Liver (tissue), 8 donors: ENCODE measurements at regions not wholly inside any gene's neighbourhood (a gene's known extent, or its start where the extent isn't known, plus 50 kb on each side); places are given as distances from the start of the nearest gene placed in this dataset.

Experiments used
- DNase-seq: peaks from one replicate; pipeline ENCODE4 v3.0.0-alpha.2; 2017; ENCODE audit warnings: low spot score
- H3K27ac ChIP-seq, 2 donors: one replicate each; pipeline ENCODE4 v1.7.0; 2013; ENCODE audit warnings: inconsistent platforms in 2 of 2, low read length in 2 of 2, control low read depth in 1 of 2, low read depth in 1 of 2, mild to moderate bottlenecking in 1 of 2
- H3K27me3 ChIP-seq, 4 donors: one replicate each; pipeline versions ENCODE4 v1.6.1 to v1.7.0; 2013; ENCODE audit warnings: low read length in 3 of 4, inconsistent platforms in 1 of 4, mild to moderate bottlenecking in 1 of 4, moderate library complexity in 1 of 4; ENCODE audit not compliant: control insufficient read depth in 4 of 4, insufficient read depth in 4 of 4
- H3K36me3 ChIP-seq, 4 donors: one replicate each; pipeline versions ENCODE4 v1.6.1 to v1.7.0; 2013; ENCODE audit warnings: low read length in 3 of 4, mild to moderate bottlenecking in 3 of 4, low read depth in 1 of 4, moderate library complexity in 1 of 4; ENCODE audit not compliant: control insufficient read depth in 4 of 4, insufficient read depth in 3 of 4
- H3K4me1 ChIP-seq, 4 donors: one replicate each; pipeline versions ENCODE4 v1.6.1 to v1.7.0; 2013; ENCODE audit warnings: low read length in 3 of 4, mild to moderate bottlenecking in 3 of 4, moderate library complexity in 1 of 4; ENCODE audit not compliant: control insufficient read depth in 4 of 4, insufficient read depth in 4 of 4
- H3K4me3 ChIP-seq, 3 donors: one replicate each; pipeline versions ENCODE4 v1.6.1 to v1.7.0; 2013; ENCODE audit warnings: low read length in 3 of 3, control low read depth in 1 of 3, low read depth in 1 of 3, mild to moderate bottlenecking in 1 of 3
- H3K9ac ChIP-seq, 2 donors: one replicate each; pipeline ENCODE4 v1.7.0; 2013; ENCODE audit warnings: low read length in 2 of 2, mild to moderate bottlenecking in 2 of 2, moderate library complexity in 2 of 2, control low read depth in 1 of 2, low read depth in 1 of 2
- H3K9me3 ChIP-seq, 4 donors: one replicate each; pipeline versions ENCODE4 v1.6.1 to v1.7.0; 2013; ENCODE audit warnings: low read length in 3 of 4; ENCODE audit not compliant: control insufficient read depth in 4 of 4
- CTCF ChIP-seq: fragments of 150-350 bp; IDR thresholded peaks from 2 replicates; pipeline ENCODE4 v1.5.1; 2017; ENCODE audit warnings: improper control_type of control experiment, low read depth, low read length; ENCODE audit not compliant: missing input control
- EGR1 ChIP-seq, 2 donors: IDR thresholded peaks; 2 replicates each; pipeline ENCODE4 v1.6.1; 2016 to 2018; ENCODE audit warnings: antibody characterized with exemption in 2 of 2, low read depth in 2 of 2
- FOXA1 ChIP-seq: IDR thresholded peaks from 2 replicates; pipeline ENCODE4 v1.6.1; 2016; ENCODE audit warnings: antibody characterized with exemption
- FOXA2 ChIP-seq: IDR thresholded peaks from 2 replicates; pipeline ENCODE4 v1.6.1; 2016; ENCODE audit warnings: antibody characterized with exemption
- GABPA ChIP-seq, 2 donors: IDR thresholded peaks in 1 of 2; conservative IDR thresholded peaks in 1 of 2; 2 replicates each; pipeline ENCODE4 v1.6.1; 2016; ENCODE audit warnings: antibody characterized with exemption in 2 of 2, mild to moderate bottlenecking in 1 of 2, moderate library complexity in 1 of 2
- HNF4A ChIP-seq, 2 donors: conservative IDR thresholded peaks; 2 replicates each; pipeline ENCODE4 v1.6.1; 2016; ENCODE audit warnings: antibody characterized with exemption in 2 of 2, mild to moderate bottlenecking in 2 of 2
- HNF4G ChIP-seq: IDR thresholded peaks from 2 replicates; pipeline ENCODE4 v1.6.1; 2016; ENCODE audit warnings: antibody characterized with exemption
- JUND ChIP-seq, 2 donors: IDR thresholded peaks; 2 replicates each; pipeline ENCODE4 v1.6.1; 2016; ENCODE audit warnings: antibody characterized with exemption in 2 of 2
- MAX ChIP-seq: IDR thresholded peaks from 2 replicates; pipeline ENCODE4 v1.6.1; 2016; ENCODE audit warnings: antibody characterized with exemption
- NR2F2 ChIP-seq: IDR thresholded peaks from 2 replicates; pipeline ENCODE4 v1.6.1; 2016; ENCODE audit warnings: antibody characterized with exemption
- RAD21 ChIP-seq, 2 donors: IDR thresholded peaks; 2 replicates each; pipeline ENCODE4 v1.6.1; 2016; ENCODE audit warnings: antibody characterized with exemption in 2 of 2, mild to moderate bottlenecking in 2 of 2
- REST ChIP-seq: IDR thresholded peaks from 2 replicates; pipeline ENCODE4 v1.6.1; 2016; ENCODE audit warnings: antibody characterized with exemption, mild to moderate bottlenecking
- RXRA ChIP-seq, 2 donors: IDR thresholded peaks; 2 replicates each; pipeline ENCODE4 v1.6.1; 2017 to 2018; ENCODE audit warnings: antibody characterized with exemption in 2 of 2, mild to moderate bottlenecking in 1 of 2
- SP1 ChIP-seq: IDR thresholded peaks from 2 replicates; pipeline ENCODE4 v1.6.1; 2018; ENCODE audit warnings: antibody characterized with exemption, mild to moderate bottlenecking
- TAF1 ChIP-seq: conservative IDR thresholded peaks from 2 replicates; pipeline ENCODE4 v1.6.1; 2016; ENCODE audit warnings: antibody characterized with exemption, mild to moderate bottlenecking
- YY1 ChIP-seq: IDR thresholded peaks from 2 replicates; pipeline ENCODE4 v1.6.1; 2016; ENCODE audit warnings: antibody characterized with exemption, mild to moderate bottlenecking
- ZBTB33 ChIP-seq: IDR thresholded peaks from 2 replicates; pipeline ENCODE4 v1.6.1; 2016; ENCODE audit warnings: antibody characterized with exemption
- WGBS: extraction: QIAGEN DNeasy Blood & Tissue Kit; methylation state at CpG from one replicate; pipeline ENCODE4 v1.1.7; 2013; 5-methylcytosine and 5-hydroxymethylcytosine counted together
- donor health status: healthy.
- donor health status: healthy.
- donor health status: healthy.
- donor health status: healthy.
- donor health status: healthy.

GRCh38 chr5:68946728-68947127 is 147.1 kb upstream of the SLC30A5 start:
- DNase-seq: no peak
- WGBS: 95% methylated on average over 3 of the region's 3 CpGs
- no peak overlapping the region for H3K27ac ChIP-seq
- H3K36me3 ChIP-seq: no peaks in the 10 kb centered on the region
- no peaks in the 10 kb centered on the region for H3K27me3 ChIP-seq
- H3K4me3 ChIP-seq: no peak overlapping the region
- no peak for TF ChIP-seq MAX
- TF ChIP-seq RXRA (IDR thresholded peaks at IDR 0.05): no peak
- TF ChIP-seq HNF4A (conservative IDR thresholded peaks at IDR 0.05): no peak
- TF ChIP-seq NR2F2: no peak
- H3K9me3 ChIP-seq: no peaks in the 10 kb centered on the region
- H3K4me1 ChIP-seq: no peaks in the 10 kb centered on the region
- H3K9ac ChIP-seq: no peak overlapping the region

- Histone ChIP-seq H3K9me3 (no peaks in the 10 kb centered on the region), H3K27me3 (no peaks in the 10 kb centered on the region), H3K9ac (no peak overlapping the region), H3K4me3 (no peak overlapping the region), H3K36me3 (no peaks in the 10 kb centered on the region), H3K27ac (no peak overlapping the region), H3K4me1 (no peaks in the 10 kb centered on the region)
- TF ChIP-seq ZBTB33 (no peak), CTCF (no peak), FOXA2 (no peak), FOXA1 (no peak), RAD21 (IDR thresholded peaks at IDR 0.05) (no peak), YY1 (no peak), MAX (no peak)
- 64% methylated on average over 2 of the region's 2 CpGs for WGBS
- DNase-seq: no peak
Measured at GRCh38 chr5:68947986-68948385, 145.8 kb upstream of the SLC30A5 start.

GRCh38 chr5:68949256-68949655 is 144.6 kb upstream of the SLC30A5 start:
- no peaks in the 10 kb centered on the region for H3K27me3 ChIP-seq
- no peaks in the 10 kb centered on the region for H3K9me3 ChIP-seq
- H3K4me3 ChIP-seq: no peak overlapping the region
- H3K27ac ChIP-seq: no peak overlapping the region
- no peak for DNase-seq
- H3K4me1 ChIP-seq: no peaks in the 10 kb centered on the region
- no peaks in the 10 kb centered on the region for H3K36me3 ChIP-seq
- WGBS: 83% methylated on average over 3 of the region's 3 CpGs
- TF ChIP-seq MAX: no peak
- TF ChIP-seq TAF1: no peak
- no peak for TF ChIP-seq HNF4G
- no peak for TF ChIP-seq ZBTB33
- TF ChIP-seq YY1: no peak
- TF ChIP-seq GABPA (IDR thresholded peaks at IDR 0.05 in 1 of 2, conservative IDR thresholded peaks at IDR 0.05 in 1 of 2): no peak
- TF ChIP-seq FOXA1: no peak
- TF ChIP-seq FOXA2: no peak
- no peak for TF ChIP-seq REST
- TF ChIP-seq EGR1 (IDR thresholded peaks at IDR 0.05; ENCODE audit: low read depth in 2 of 2): no peak
- no peak for TF ChIP-seq SP1
- no peak for TF ChIP-seq JUND (IDR thresholded peaks at IDR 0.05)
- no peak overlapping the region for H3K9ac ChIP-seq
